Hematopoietic multipotent progenitor cell treated with erythropoietin and hydrocortisone succinate and interleukin-3 and kit ligand, for 17 days (in vitro differentiated cells): ENCODE measurements at regions not wholly inside any gene's neighbourhood (a gene's known extent, or its start where the extent isn't known, plus 50 kb on each side); places are given as distances from the start of the nearest gene placed in this dataset.
"Not testable (repeated sequence)": the region's sequence is repeated elsewhere in the genome, so short reads cannot be mapped to it uniquely, and the experiment has no call there.

Experiments used
- DNase-seq: peaks from one replicate; pipeline ENCODE4 v3.0.0-alpha.2; 2015; ENCODE audit warnings: low spot score

- no peak for DNase-seq
Observed at GRCh38 chr12:24668563-24668962, 280.3 kb downstream of the BCAT1 start.

- no peak for DNase-seq
Observed at GRCh38 chr12:24664161-24664880, 284.6 kb downstream of the BCAT1 start.

- DNase-seq, result no peak
Observed at GRCh38 chr12:24661657-24662096, 287.2 kb downstream of the BCAT1 start.

- no peak for DNase-seq
Observed at GRCh38 chr12:24659016-24659415, 289.9 kb downstream of the BCAT1 start.

GRCh38 chr12:24654344-24654743 lies 294.6 kb downstream of the BCAT1 start:
- not testable (repeated sequence) for DNase-seq

GRCh38 chr12:24649634-24650033 lies 299.3 kb downstream of the BCAT1 start:
- DNase-seq, result no peak

GRCh38 chr12:24649209-24649608 lies 299.7 kb downstream of the BCAT1 start:
- no peak for DNase-seq

- DNase-seq, result no peak
Observed at GRCh38 chr12:24645254-24645653, 303.6 kb downstream of the BCAT1 start.

GRCh38 chr12:24643120-24644119 lies 305.5 kb downstream of the BCAT1 start:
- DNase-seq, result no peak

GRCh38 chr12:24639641-24640040 lies 309.3 kb downstream of the BCAT1 start:
- no peak for DNase-seq

- DNase-seq, result no peak
Observed at GRCh38 chr12:24632466-24632865, 316.4 kb downstream of the BCAT1 start.

GRCh38 chr12:24631676-24632426 lies 317.1 kb downstream of the BCAT1 start:
- no peak for DNase-seq

GRCh38 chr12:24630856-24631255 lies 318.0 kb downstream of the BCAT1 start:
- DNase-seq, result no peak

GRCh38 chr12:24630446-24630845 lies 318.5 kb downstream of the BCAT1 start:
- DNase-seq, result no peak

GRCh38 chr12:24625103-24625502 lies 323.8 kb downstream of the BCAT1 start:
- no peak for DNase-seq

GRCh38 chr12:24619954-24620353 lies 328.9 kb downstream of the BCAT1 start:
- DNase-seq, result not testable (repeated sequence)

- no peak for DNase-seq
Observed at GRCh38 chr12:24617471-24617870, 331.4 kb downstream of the BCAT1 start.

GRCh38 chr12:24615967-24616411 lies 332.9 kb downstream of the BCAT1 start:
- no peak for DNase-seq

GRCh38 chr12:24608637-24609285 lies 340.1 kb downstream of the BCAT1 start:
- DNase-seq, result no peak

GRCh38 chr12:24608108-24608507 lies 340.8 kb downstream of the BCAT1 start:
- DNase-seq, result no peak

- DNase-seq, result no peak
Observed at GRCh38 chr12:24605916-24606315, 343.0 kb downstream of the BCAT1 start.

GRCh38 chr12:24605466-24605865 lies 343.4 kb downstream of the BCAT1 start:
- no peak for DNase-seq
